Endothelial cell of umbilical vein (primary cell): ENCODE measurements at regions not wholly inside any gene's neighbourhood (a gene's known extent, or its start where the extent isn't known, plus 50 kb on each side); places are given as distances from the start of the nearest gene placed in this dataset.

Experiments used
- BruUV-seq: library from RNA; stranded (reverse); fragments of 400-500 nt; replicated peaks from 2 replicates; lab custom pipeline; 2021; lab: Mats Ljungman, UMichigan
- CTCF ChIA-PET: fragments of 300-600, 350-600 bp; sonication (Branson Sonifier 250); formaldehyde crosslinking; loops from one replicate; lab custom pipeline; 2021; ENCODE audit warnings: antibody characterized with exemption, inconsistent platforms; lab: Charles Lee
- POLR2A ChIA-PET: fragments of 300-600, 350-600 bp; sonication (Branson Sonifier 250); formaldehyde crosslinking; loops from one replicate; lab custom pipeline; 2021; ENCODE audit warnings: antibody characterized with exemption, inconsistent platforms; lab: Charles Lee
- DNase-seq: peaks from one replicate; pipeline ENCODE4 v3.0.0-alpha.2; 2011; ENCODE audit warnings: low read depth, low spot score
- FAIRE-seq: peaks from 2 replicates; lab custom pipeline; 2011; peaks lifted over from hg19 to GRCh38; lab: Jason Lieb, UNC
- H2AFZ ChIP-seq: 2 replicates; pipeline ENCODE4 v1.6.0; 2012; ENCODE audit warnings: low read depth, low read length, control low read depth, inconsistent platforms
- H3K27ac ChIP-seq: 2 replicates; pipeline ENCODE4 v1.5.1; 2011; ENCODE audit warnings: low read depth, mild to moderate bottlenecking, control low read depth, low read length, moderate library complexity; ENCODE audit not compliant: insufficient read depth
- H3K27me3 ChIP-seq, 2 experiments: 2 replicates each; pipeline versions ENCODE4 v1.6.0 to v1.6.1; 2011; ENCODE audit warnings: low read length in 2 of 2, mixed read lengths in 1 of 2; ENCODE audit not compliant: control insufficient read depth in 2 of 2, insufficient read depth in 2 of 2
- H3K36me3 ChIP-seq, 2 experiments: 2 replicates in 1 of 2; 3 replicates in 1 of 2; pipeline ENCODE4 v1.5.1; 2011; ENCODE audit warnings: low read length in 2 of 2, mild to moderate bottlenecking in 1 of 2, moderate library complexity in 1 of 2; ENCODE audit not compliant: control insufficient read depth in 2 of 2, insufficient read depth in 2 of 2; ENCODE audit errors: extremely low read depth in 1 of 2
- H3K4me1 ChIP-seq: 3 replicates; pipeline ENCODE4 v1.5.1; 2011; ENCODE audit warnings: mild to moderate bottlenecking, low read length; ENCODE audit not compliant: control insufficient read depth, insufficient read depth; ENCODE audit errors: extremely low read depth
- H3K4me2 ChIP-seq: 2 replicates; pipeline ENCODE4 v1.6.1; 2011; ENCODE audit warnings: low read length, control low read depth, mixed read lengths; ENCODE audit not compliant: insufficient read depth
- H3K4me3 ChIP-seq, 3 experiments: fragments of 200-600 bp in 1 of 3; sonication (generic), shearing (Covaris generic) in 1 of 3; replicated peaks in 1 of 3; 2 replicates each; pipeline ENCODE4 v1.5.1; 2011 to 2016; ENCODE audit warnings: control low read depth in 3 of 3, low read length in 3 of 3, mild to moderate bottlenecking in 2 of 3, inconsistent platforms in 1 of 3, low read depth in 1 of 3, moderate library complexity in 1 of 3; ENCODE audit not compliant: insufficient read depth in 1 of 3
- H3K79me2 ChIP-seq: 2 replicates; pipeline ENCODE4 v1.6.0; 2012; ENCODE audit warnings: low read length, inconsistent platforms; ENCODE audit not compliant: control insufficient read depth, insufficient read depth
- H3K9ac ChIP-seq: replicated peaks from 2 replicates; pipeline ENCODE3; 2011; ENCODE audit warnings: low read length, control low read depth; ENCODE audit not compliant: insufficient read depth; ENCODE audit errors: extremely low read depth
- H3K9me1 ChIP-seq: replicated peaks from 3 replicates; pipeline ENCODE4 v1.6.0; 2011; ENCODE audit warnings: mild to moderate bottlenecking, low read length; ENCODE audit not compliant: control insufficient read depth, insufficient read depth; ENCODE audit errors: extremely low read depth
- H3K9me3 ChIP-seq: replicated peaks from 2 replicates; pipeline ENCODE4 v1.5.1; 2012; ENCODE audit warnings: low read length, inconsistent platforms; ENCODE audit not compliant: control insufficient read depth, insufficient read depth
- H4K20me1 ChIP-seq: replicated peaks from 2 replicates; pipeline ENCODE3; 2011; ENCODE audit warnings: mild to moderate bottlenecking, low read length; ENCODE audit not compliant: control insufficient read depth, insufficient read depth; ENCODE audit errors: extremely low read depth
- CTCF ChIP-seq, 2 donors: IDR thresholded peaks; 1 replicate in 1 of 2; 2 replicates in 1 of 2; pipeline ENCODE4 v1.5.1; 2011; ENCODE audit warnings: low read length in 2 of 2, mild to moderate bottlenecking in 2 of 2, moderate library complexity in 2 of 2, control low read depth in 1 of 2, inconsistent platforms in 1 of 2, low read depth in 1 of 2; ENCODE audit not compliant: insufficient read depth in 1 of 2; ENCODE audit errors: extremely low read depth in 1 of 2
- EZH2 ChIP-seq: IDR thresholded peaks from 2 replicates; pipeline ENCODE4 v1.6.1; 2012; ENCODE audit warnings: borderline replicate concordance, low read depth, mild to moderate bottlenecking, moderate library complexity, low read length, inconsistent platforms; ENCODE audit not compliant: severe bottlenecking
- FOS ChIP-seq: IDR thresholded peaks from 2 replicates; pipeline ENCODE4 v1.6.1; 2011; ENCODE audit warnings: mild to moderate bottlenecking, low read length, moderate library complexity, borderline replicate concordance; ENCODE audit not compliant: insufficient read depth
- GATA2 ChIP-seq: IDR thresholded peaks from 2 replicates; pipeline ENCODE4 v1.7.0; 2011; ENCODE audit warnings: low read depth, mild to moderate bottlenecking, moderate library complexity, mixed read lengths, low read length; ENCODE audit not compliant: insufficient read length, insufficient read depth
- JUN ChIP-seq: IDR thresholded peaks from 2 replicates; pipeline ENCODE4 v1.6.1; 2011; ENCODE audit warnings: borderline replicate concordance, low read depth; ENCODE audit not compliant: insufficient read length, insufficient read depth
- MAX ChIP-seq: IDR thresholded peaks from 2 replicates; pipeline ENCODE4 v1.6.1; 2011; ENCODE audit not compliant: insufficient read depth, insufficient read length
- MYC ChIP-seq: IDR thresholded peaks from one replicate; pipeline ENCODE4 v1.6.1; 2011; ENCODE audit warnings: mild to moderate bottlenecking, low read depth, low read length
- POLR2A ChIP-seq: IDR thresholded peaks from 2 replicates; pipeline ENCODE4 v1.6.1; 2012; ENCODE audit warnings: low read depth, mild to moderate bottlenecking, control low read depth, low read length
- POLR2AphosphoS5 ChIP-seq: IDR thresholded peaks from 2 replicates; pipeline ENCODE4 v1.6.1; 2012; ENCODE audit warnings: low read depth, mild to moderate bottlenecking, control low read depth, low read length, moderate library complexity; ENCODE audit not compliant: insufficient read depth
- dilution Hi-C: fragments of 300-500 bp; cut with MboI; formaldehyde crosslinking; loops from one replicate; pipeline ENCODE4 v1.15.0; 2019; ENCODE audit warnings: low sequenced_read_pairs; ENCODE audit not compliant: extremely low pct_ligation_motif_present
- intact Hi-C: fragments of 100-400 bp; cut with micrococcal nuclease; formaldehyde crosslinking; loops from one replicate; pipeline ENCODE4 v1.10.0; 2022

- Histone ChIP-seq H3K4me3 (no peak overlapping the region), H3K36me3 (no peaks in the 10 kb centered on the region), H3K4me2 (no peak overlapping the region), H3K27ac (no peak overlapping the region), H3K9me1 (no peaks in the 10 kb centered on the region), H3K27me3 (no peaks in the 10 kb centered on the region), H3K4me1 (no peaks in the 10 kb centered on the region), H4K20me1 (no peaks in the 10 kb centered on the region), H3K9ac (no peak overlapping the region), H3K9me3 (peaks cover 4% of the 10 kb centered on the region), H2AFZ (no peak overlapping the region), H3K79me2 (no peaks in the 10 kb centered on the region)
- DNase-seq: no peak
- dilution Hi-C loops: no loop called here
- POLR2A ChIA-PET: no interaction called here
- FAIRE-seq: no peak
- BruUV-seq: no TSS peak
- TF ChIP-seq MAX: no peak
- no peak for TF ChIP-seq GATA2
- TF ChIP-seq FOS: no peak
- no peak for TF ChIP-seq MYC
- no peak for TF ChIP-seq CTCF (IDR thresholded peaks at IDR 0.05; ENCODE audit: extremely low read depth in 1 of 2, insufficient read depth in 1 of 2, low read depth in 1 of 2, low read length in 2 of 2)
- no peak for TF ChIP-seq EZH2
- no peak for TF ChIP-seq POLR2AphosphoS5
- no peak for TF ChIP-seq JUN
- TF ChIP-seq POLR2A: no peak
- intact Hi-C loops: no loop called here
- CTCF ChIA-PET: no interaction called here
Observed at GRCh38 chr7:69256634-69257081, 341.6 kb upstream of the AUTS2 start.
